ENCODE measurements at regions not wholly inside any gene's neighbourhood (a gene's known extent, or its start where the extent isn't known, plus 50 kb on each side); places are given as distances from the start of the nearest gene placed in this dataset.

GRCh38 chr9:80504601-80505230, 933.0 kb downstream of the TLE4 start:
- Mint-ChIP-seq H3K9me3 (peaks cover 0 to 2% of the 10 kb centered on the region in 2 experiments; a peak in 1 of 5 replicates), H3K36me3 (ENCODE audit: insufficient read depth in 1 of 3, low read depth in 3 of 3) (no peaks in the 10 kb centered on the region; a peak in 1 of 7 replicates), H3K4me3 (no peak overlapping the region), H3K4me1 (peaks cover 5 to 6% of the 10 kb centered on the region in 2 experiments), H3K27ac (no peak overlapping the region), H3K27me3 (ENCODE audit: low read depth) (no peaks in the 10 kb centered on the region)
- no peak overlapping the region for H3K23ac ChIP-seq (ENCODE audit: insufficient read length, low read depth, low read length)
- no peak overlapping the region for H3K4ac ChIP-seq (ENCODE audit: low read depth, low read length)
- no peak overlapping the region for H2BK15ac ChIP-seq (ENCODE audit: low read depth, low read length)
- TF ChIP-seq CTCF (conservative IDR thresholded peaks at IDR 0.05), result no peak
- no peaks in the 10 kb centered on the region for H3K9me3 ChIP-seq (ENCODE audit: control insufficient read depth, low read depth, low read length)
- H2AFZ ChIP-seq (ENCODE audit: low read length), result no peak overlapping the region
- no peak overlapping the region for H3K14ac ChIP-seq (ENCODE audit: insufficient read depth, low read length)
- no peak overlapping the region for H2BK12ac ChIP-seq (ENCODE audit: insufficient read length, low read depth, low read length)
- H2BK20ac ChIP-seq (ENCODE audit: low read depth, low read length, poor library complexity, severe bottlenecking), result no peak overlapping the region
- no peaks in the 10 kb centered on the region for H3K79me2 ChIP-seq (ENCODE audit: insufficient read depth, low read length)
- H2BK120ac ChIP-seq (ENCODE audit: low read depth, low read length, poor library complexity, severe bottlenecking), result no peak overlapping the region
- no peaks in the 10 kb centered on the region for H4K20me1 ChIP-seq (ENCODE audit: control insufficient read depth, insufficient read depth, insufficient read length)
- no peak overlapping the region for H3K4me2 ChIP-seq (ENCODE audit: insufficient read depth, insufficient read length, low read length)
- no peak overlapping the region for H3K56ac ChIP-seq (ENCODE audit: insufficient read length, low read depth, low read length)
- H3K79me1 ChIP-seq (ENCODE audit: insufficient read depth, low read depth, low read length, poor library complexity, severe bottlenecking), result no peaks in the 10 kb centered on the region
- WGBS (ENCODE audit: extremely low coverage, insufficient read length, low lambda C conversion rate), result no CpG with 5 or more reads among the region's 7 CpGs
- H3T11ph ChIP-seq (ENCODE audit: low read length), result no peak overlapping the region
- H4K5ac ChIP-seq (ENCODE audit: insufficient read length, low read depth, low read length), result no peak overlapping the region
- H3K18ac ChIP-seq (ENCODE audit: insufficient read length, low read depth, low read length), result no peak overlapping the region
- H3K27me3 ChIP-seq (ENCODE audit: insufficient read depth, low read length), result no peaks in the 10 kb centered on the region
- no peak overlapping the region for H2AK5ac ChIP-seq (ENCODE audit: insufficient read length, low read length)
- H2BK5ac ChIP-seq (ENCODE audit: insufficient read length, low read length), result no peak overlapping the region
- DNase-seq, result no peak
- no peak overlapping the region for H3K27ac ChIP-seq (ENCODE audit: insufficient read length, low read depth, low read length)
- H4K8ac ChIP-seq (replicated peaks; ENCODE audit: insufficient read length, low read depth, low read length), result no peak overlapping the region
- no peaks in the 10 kb centered on the region for H3K23me2 ChIP-seq (ENCODE audit: insufficient read length, low read depth, low read length, poor library complexity, severe bottlenecking)
- no peak overlapping the region for H4K91ac ChIP-seq (ENCODE audit: insufficient read length, low read depth, low read length)
- no peak overlapping the region for H3K9ac ChIP-seq (ENCODE audit: extremely low read depth, insufficient read length, low read length)
- H3K4me1 ChIP-seq (ENCODE audit: insufficient read depth, low read length), result no peaks in the 10 kb centered on the region

All from H9 (cell line).